Activated T-helper 17 cell treated with anti-CD3 and anti-CD28 coated beads, Interleukin-2, amount 50 U/mL, for 72 hours (primary cell): ENCODE measurements at regions not wholly inside any gene's neighbourhood (a gene's known extent, or its start where the extent isn't known, plus 50 kb on each side); places are given as distances from the start of the nearest gene placed in this dataset.
"Not testable (repeated sequence)": the region's sequence is repeated elsewhere in the genome, so short reads cannot be mapped to it uniquely, and the experiment has no call there.

Experiments used
- ATAC-seq: fragments of 150-1000 bp; cut with Tn5 transposase; replicated peaks from 2 replicates; pipeline ENCODE4 v1.10.0; 2021; ENCODE audit warnings: mild to moderate bottlenecking, moderate library complexity
- H3K27ac Mint-ChIP-seq: one replicate; pipeline ENCODE4 v1.8.0; 2022; ENCODE audit warnings: mixed read lengths
- H3K27me3 Mint-ChIP-seq: one replicate; pipeline ENCODE4 v1.8.0; 2022; ENCODE audit warnings: mixed read lengths
- H3K36me3 Mint-ChIP-seq: one replicate; pipeline ENCODE4 v1.8.0; 2022; ENCODE audit warnings: low read depth, mild to moderate bottlenecking, mixed read lengths
- H3K4me1 Mint-ChIP-seq: one replicate; pipeline ENCODE4 v1.8.0; 2022; ENCODE audit warnings: mixed read lengths
- H3K4me3 Mint-ChIP-seq: one replicate; pipeline ENCODE4 v1.8.0; 2022; ENCODE audit warnings: mild to moderate bottlenecking, mixed read lengths
- H3K9me3 Mint-ChIP-seq: one replicate; pipeline ENCODE4 v1.8.0; 2022; ENCODE audit warnings: mixed read lengths

GRCh38 chr18:59038295-59039039 is 101.2 kb upstream of the SEC11C start:
- ATAC-seq = peak; percentile 48
- no peaks in the 10 kb centered on the region for H3K36me3 Mint-ChIP-seq
- H3K9me3 Mint-ChIP-seq = peaks cover 7% of the 10 kb centered on the region
- peaks cover 11% of the 10 kb centered on the region for H3K27me3 Mint-ChIP-seq
- peak overlapping the region; percentile 89 for H3K27ac Mint-ChIP-seq
- H3K4me1 Mint-ChIP-seq = peaks cover 18% of the 10 kb centered on the region
- H3K4me3 Mint-ChIP-seq = peak overlapping the region; percentile 9

- Mint-ChIP-seq H3K27me3 (peaks cover 11% of the 10 kb centered on the region), H3K4me1 (peaks cover 18% of the 10 kb centered on the region), H3K27ac (peak overlapping the region; percentile 85)
Observed at GRCh38 chr18:59039040-59039320, 100.7 kb upstream of the SEC11C start.

GRCh38 chr18:59039449-59039848 is 100.2 kb upstream of the SEC11C start:
- H3K27ac Mint-ChIP-seq = peak overlapping the region; percentile 85
- no peaks in the 10 kb centered on the region for H3K36me3 Mint-ChIP-seq
- peaks cover 11% of the 10 kb centered on the region for H3K27me3 Mint-ChIP-seq
- peaks cover 18% of the 10 kb centered on the region for H3K4me1 Mint-ChIP-seq
- H3K4me3 Mint-ChIP-seq = peak overlapping the region; percentile 35
- no peak for ATAC-seq
- H3K9me3 Mint-ChIP-seq = peaks cover 7% of the 10 kb centered on the region

More at GRCh38 chr18:59039040-59039320, 100.7 kb upstream of the SEC11C start:
- H3K9me3 Mint-ChIP-seq, ATAC-seq, H3K36me3 Mint-ChIP-seq: not testable (repeated sequence)
- H3K4me3 Mint-ChIP-seq = peak overlapping the region; percentile 35

DNA sequence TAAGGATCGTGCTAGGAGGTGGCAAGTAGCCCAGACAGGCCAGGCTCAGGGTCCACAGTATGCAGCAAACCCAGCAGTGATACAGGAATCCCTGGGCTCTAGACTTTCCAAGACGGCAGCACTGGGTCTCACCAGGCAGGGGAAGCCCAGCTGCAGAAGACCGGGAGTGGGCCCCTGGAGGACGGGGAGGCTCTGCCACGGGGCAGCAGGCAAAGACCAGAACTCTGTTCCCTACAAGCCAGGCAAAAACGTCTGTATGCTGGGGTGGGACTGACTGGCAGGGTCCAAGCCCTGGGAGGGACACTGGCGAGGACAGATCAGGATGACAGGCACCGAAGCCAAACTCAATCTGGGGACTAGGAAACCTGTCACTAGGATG is 98.9 kb upstream of the SEC11C start:
- no peak for ATAC-seq

DNA sequence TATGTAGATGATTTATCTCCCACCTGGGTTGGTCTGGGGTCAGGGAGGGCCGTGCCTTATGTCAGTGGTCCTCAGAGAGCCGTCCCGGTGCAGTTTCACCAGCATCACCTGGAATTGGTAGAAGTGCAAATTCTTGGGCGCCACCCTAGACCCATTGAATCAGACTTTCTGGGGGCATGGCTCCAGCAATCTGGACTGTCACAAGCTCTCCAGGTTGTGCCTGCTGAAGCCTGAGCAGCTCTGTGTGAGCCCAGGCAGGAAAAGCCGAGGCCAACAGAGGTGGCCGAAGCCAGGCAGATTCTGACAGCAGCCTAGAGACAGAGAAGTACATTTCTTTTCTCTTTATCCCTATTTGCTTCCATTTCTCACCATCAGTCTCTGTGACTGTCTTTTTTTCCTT is 98.4 kb upstream of the SEC11C start:
- ATAC-seq = no peak
- H3K27me3 Mint-ChIP-seq = peaks cover 12% of the 10 kb centered on the region
- H3K4me3 Mint-ChIP-seq = no peak overlapping the region
- peaks cover 7% of the 10 kb centered on the region for H3K9me3 Mint-ChIP-seq
- no peak overlapping the region for H3K27ac Mint-ChIP-seq
- H3K36me3 Mint-ChIP-seq = no peaks in the 10 kb centered on the region
- H3K4me1 Mint-ChIP-seq = peaks cover 18% of the 10 kb centered on the region

More for the DNA sequence above, 98.9 kb upstream of the SEC11C start:
- Mint-ChIP-seq H3K9me3 (peaks cover 7% of the 10 kb centered on the region), H3K4me1 (peaks cover 18% of the 10 kb centered on the region), H3K4me3 (peak overlapping the region; percentile 12), H3K27me3 (peaks cover 7% of the 10 kb centered on the region), H3K27ac (peak overlapping the region; percentile 77), H3K36me3 (no peaks in the 10 kb centered on the region)

DNA sequence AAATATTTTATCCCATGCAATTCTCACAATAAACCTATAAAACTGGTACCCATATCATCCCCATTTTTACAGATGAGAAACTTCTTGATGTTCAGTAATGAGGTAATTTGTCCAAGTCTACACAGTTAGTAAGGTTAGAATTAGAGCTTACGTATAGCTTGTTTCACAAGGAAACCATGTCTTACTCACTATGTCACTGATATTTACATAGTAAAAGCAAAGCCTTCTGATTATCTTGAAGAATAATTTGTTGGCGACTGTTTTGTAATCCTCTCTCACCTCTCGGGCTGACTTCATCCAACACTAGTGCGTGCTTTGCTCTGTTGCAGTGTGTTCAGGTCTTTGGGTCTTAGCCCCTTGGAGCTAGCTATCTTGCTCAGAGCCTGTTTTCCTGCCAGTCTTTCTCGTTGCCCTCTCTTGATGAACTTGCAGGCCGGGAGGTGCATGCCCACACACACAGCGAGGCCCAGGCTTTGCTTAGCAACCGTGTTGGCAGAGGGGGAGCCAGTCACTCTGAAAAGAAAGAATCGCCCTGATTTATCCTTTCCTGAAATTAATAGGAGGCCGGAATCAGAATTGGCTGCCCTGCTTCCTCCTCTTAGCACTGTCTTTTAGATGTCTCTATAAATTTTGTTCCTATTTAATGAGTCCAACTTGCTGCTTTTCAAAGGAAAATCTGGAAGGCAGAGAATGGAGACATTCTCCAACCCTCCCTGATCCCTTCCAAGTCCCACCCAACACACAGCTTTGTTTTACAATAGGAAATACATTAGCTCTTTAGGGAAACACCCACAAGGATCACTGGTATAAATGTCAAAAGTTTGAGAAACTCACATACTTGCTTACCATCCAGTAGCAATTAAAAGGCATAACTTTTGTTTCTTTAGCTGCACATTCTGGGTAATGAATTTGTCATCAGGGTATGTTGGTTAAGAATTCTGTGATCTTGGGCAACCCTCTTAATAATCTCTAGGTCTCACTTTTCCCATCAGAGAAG is 97.6 kb upstream of the SEC11C start:
- peaks cover 18% of the 10 kb centered on the region for H3K4me1 Mint-ChIP-seq
- peaks cover 7% of the 10 kb centered on the region for H3K9me3 Mint-ChIP-seq
- H3K27ac Mint-ChIP-seq = no peak overlapping the region
- peaks cover 15% of the 10 kb centered on the region for H3K27me3 Mint-ChIP-seq
- no peak for ATAC-seq
- H3K36me3 Mint-ChIP-seq = no peaks in the 10 kb centered on the region
- no peak overlapping the region for H3K4me3 Mint-ChIP-seq

DNA sequence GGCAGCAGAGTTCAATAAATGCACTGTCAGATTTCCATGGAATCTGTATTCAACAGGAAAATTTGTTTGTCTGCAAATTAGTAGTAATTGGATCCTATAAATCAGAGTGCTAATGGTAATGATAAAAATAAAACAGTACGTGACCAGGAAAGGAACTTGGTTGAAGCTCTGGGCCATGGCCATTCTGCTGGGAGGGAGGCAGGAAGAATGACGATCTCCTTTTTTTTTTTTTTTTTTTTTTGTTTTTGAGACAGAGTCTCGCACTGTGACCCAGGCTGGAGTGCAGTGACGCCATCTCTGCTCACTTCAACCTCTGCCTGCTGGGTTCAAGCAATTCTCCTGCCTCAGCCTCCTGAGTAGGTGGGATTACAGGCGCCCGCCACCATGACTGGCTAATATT is 94.8 kb upstream of the SEC11C start:
- H3K27ac Mint-ChIP-seq = no peak overlapping the region
- H3K9me3 Mint-ChIP-seq = no peaks in the 10 kb centered on the region
- peaks cover 15% of the 10 kb centered on the region for H3K27me3 Mint-ChIP-seq
- H3K36me3 Mint-ChIP-seq = no peaks in the 10 kb centered on the region
- peaks cover 4% of the 10 kb centered on the region for H3K4me1 Mint-ChIP-seq
- H3K4me3 Mint-ChIP-seq = no peak overlapping the region
- ATAC-seq = no peak

- ATAC-seq = no peak
- Mint-ChIP-seq H3K9me3 (no peaks in the 10 kb centered on the region), H3K36me3 (no peaks in the 10 kb centered on the region), H3K27ac (no peak overlapping the region), H3K4me3 (no peak overlapping the region), H3K4me1 (no peaks in the 10 kb centered on the region), H3K27me3 (peaks cover 21% of the 10 kb centered on the region)
Observed at GRCh38 chr18:59047321-59048047, 92.2 kb upstream of the SEC11C start.

- Mint-ChIP-seq H3K4me1 (no peaks in the 10 kb centered on the region), H3K4me3 (no peak overlapping the region), H3K27ac (no peak overlapping the region), H3K36me3 (no peaks in the 10 kb centered on the region), H3K27me3 (peaks cover 21% of the 10 kb centered on the region), H3K9me3 (no peaks in the 10 kb centered on the region)
- no peak for ATAC-seq
Observed at GRCh38 chr18:59048048-59048363, 91.7 kb upstream of the SEC11C start.

DNA sequence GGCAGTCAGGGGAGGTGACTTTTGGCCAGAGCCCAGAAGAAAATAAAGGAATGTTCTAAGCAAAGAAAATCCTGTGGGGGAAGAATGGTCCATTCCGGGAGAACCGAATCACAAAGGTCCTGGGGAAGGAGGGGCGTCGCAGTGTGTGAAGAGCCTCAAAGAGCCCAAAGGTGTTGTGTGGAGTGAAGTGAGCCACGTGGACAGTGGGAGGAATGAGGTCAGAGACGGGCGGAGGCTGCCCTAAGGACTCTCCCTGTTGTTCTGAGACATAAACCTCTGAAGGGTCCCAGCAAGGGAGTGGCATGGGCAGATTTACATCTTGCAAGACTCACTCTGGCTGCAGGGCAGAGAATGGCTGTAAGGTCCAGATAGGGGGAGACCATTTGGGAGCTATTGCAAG is 91.3 kb upstream of the SEC11C start:
- peaks cover 21% of the 10 kb centered on the region for H3K27me3 Mint-ChIP-seq
- H3K9me3 Mint-ChIP-seq = no peaks in the 10 kb centered on the region
- no peak for ATAC-seq
- H3K4me1 Mint-ChIP-seq = no peaks in the 10 kb centered on the region
- H3K36me3 Mint-ChIP-seq = no peaks in the 10 kb centered on the region
- no peak overlapping the region for H3K4me3 Mint-ChIP-seq
- H3K27ac Mint-ChIP-seq = no peak overlapping the region

DNA sequence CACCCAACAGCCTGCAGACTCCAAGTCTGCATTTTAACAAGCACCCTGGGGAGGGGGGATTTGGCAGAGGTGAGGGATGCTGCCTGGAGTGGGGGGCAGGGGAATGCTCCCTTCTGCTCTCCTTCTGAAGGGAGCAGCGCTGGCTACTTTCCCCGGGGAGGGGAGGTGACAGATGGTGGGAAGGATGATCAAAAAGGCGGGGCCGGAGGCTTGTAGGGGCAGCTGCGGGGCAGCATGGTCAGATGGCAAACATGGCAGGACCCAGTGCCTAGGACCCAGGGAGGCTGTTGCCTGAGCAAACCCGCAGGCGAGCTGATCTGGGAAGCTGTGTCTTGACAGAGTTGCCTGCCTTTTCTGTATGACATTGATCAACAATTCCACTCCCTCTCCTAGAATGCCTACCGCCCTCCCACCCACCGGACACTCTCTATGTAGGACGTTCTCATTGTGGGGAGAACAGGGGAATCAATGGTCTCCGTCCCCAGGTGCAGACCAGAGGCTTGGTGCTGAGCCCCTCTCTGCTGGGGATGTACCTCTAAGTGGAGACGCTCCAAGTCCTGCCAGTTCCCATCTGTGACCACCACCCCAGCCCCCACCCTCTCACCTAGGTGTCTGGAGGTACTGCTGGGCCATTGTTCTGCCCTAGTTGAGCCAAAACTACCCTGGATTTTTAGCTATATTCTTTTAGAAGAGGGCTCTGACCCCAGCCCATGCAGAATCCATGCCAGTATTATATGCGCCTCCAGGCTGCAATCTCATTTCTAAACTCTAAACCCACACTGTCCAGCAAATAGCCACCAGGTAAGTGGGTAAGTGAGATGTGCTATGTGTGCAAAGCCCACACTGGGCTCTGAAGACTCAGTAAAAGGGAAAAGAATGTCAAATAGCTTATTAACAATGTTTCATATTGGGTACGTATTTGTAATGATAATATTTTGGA is 89.7 kb upstream of the SEC11C start:
- Mint-ChIP-seq H3K27me3 (peaks cover 21% of the 10 kb centered on the region), H3K36me3 (no peaks in the 10 kb centered on the region), H3K9me3 (no peaks in the 10 kb centered on the region), H3K4me3 (no peak overlapping the region), H3K4me1 (no peaks in the 10 kb centered on the region), H3K27ac (no peak overlapping the region)
- no peak for ATAC-seq

DNA sequence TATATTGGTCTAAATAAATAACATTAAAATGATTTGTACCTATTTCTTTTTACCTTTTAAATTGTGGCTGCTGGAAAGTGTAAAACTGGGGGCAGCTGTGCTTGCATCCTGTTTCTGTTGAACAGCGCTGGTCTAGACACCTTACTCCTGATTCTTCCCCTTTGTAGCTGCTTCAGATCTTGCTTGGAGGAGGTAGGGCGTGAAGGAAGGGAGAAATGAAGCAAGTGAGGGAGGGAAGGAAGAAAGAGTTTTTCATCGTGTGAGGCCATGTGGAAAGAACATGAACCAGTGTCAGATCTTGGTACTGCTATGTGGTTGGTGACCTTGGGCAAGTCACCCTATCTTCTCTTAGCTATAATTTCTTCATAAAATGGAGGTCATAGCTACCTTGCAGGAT is 89.0 kb upstream of the SEC11C start:
- H3K27ac Mint-ChIP-seq = no peak overlapping the region
- peaks cover 20% of the 10 kb centered on the region for H3K27me3 Mint-ChIP-seq
- H3K9me3 Mint-ChIP-seq = no peaks in the 10 kb centered on the region
- no peaks in the 10 kb centered on the region for H3K4me1 Mint-ChIP-seq
- no peaks in the 10 kb centered on the region for H3K36me3 Mint-ChIP-seq
- H3K4me3 Mint-ChIP-seq = no peak overlapping the region
- no peak for ATAC-seq

- no peak overlapping the region for H3K27ac Mint-ChIP-seq
- ATAC-seq = no peak
- H3K4me1 Mint-ChIP-seq = no peaks in the 10 kb centered on the region
- H3K36me3 Mint-ChIP-seq = no peaks in the 10 kb centered on the region
- peaks cover 14% of the 10 kb centered on the region for H3K27me3 Mint-ChIP-seq
- H3K4me3 Mint-ChIP-seq = no peak overlapping the region
- no peaks in the 10 kb centered on the region for H3K9me3 Mint-ChIP-seq
Observed at GRCh38 chr18:59051470-59052165, 88.1 kb upstream of the SEC11C start.
